ENCODE measurements at regions not wholly inside any gene's neighbourhood (a gene's known extent, or its start where the extent isn't known, plus 50 kb on each side); places are given as distances from the start of the nearest gene placed in this dataset.
A peak's percentile ranks its signal among the peaks of the same experiment; 100 is the strongest.

- Histone ChIP-seq H3K27ac (peak overlapping the region in 3 of 4 donors; percentile 62 to 71 (median 65)), H3K27me3 (peaks cover 0 to 37% of the 10 kb centered on the region in 2 donors), H3K4me1 (peaks cover 0 to 55% (median 11%) of the 10 kb centered on the region in 4 donors), H3K9me3 (peaks cover 0 to 11% (median 0%) of the 10 kb centered on the region in 4 donors), H3K4me3 (no peak overlapping the region), H3K36me3 (no peaks in the 10 kb centered on the region)
- no peak for DNase-seq (ENCODE audit: low spot score in 2 of 2)
- no peak for TF ChIP-seq POLR2A (IDR thresholded peaks at IDR 0.05)
- 79 to 86% methylated on average over 18 of the region's 18 CpGs for WGBS, 2 donors
Observed at GRCh38 chr12:132432126-132432705, 57.7 kb upstream of the FBRSL1 start.

GRCh38 chr12:132430838-132431774 lies 58.8 kb upstream of the FBRSL1 start:
- DNase-seq (ENCODE audit: low spot score in 2 of 2): no peak
- Histone ChIP-seq H3K27me3 (peaks cover 0 to 26% of the 10 kb centered on the region in 2 donors), H3K4me3 (no peak overlapping the region), H3K4me1 (peaks cover 0 to 55% (median 11%) of the 10 kb centered on the region in 4 donors), H3K27ac (peak overlapping the region in 3 of 4 donors; percentile 6 to 65 (median 19)), H3K9me3 (peaks cover 0 to 5% (median 0%) of the 10 kb centered on the region in 4 donors), H3K36me3 (no peaks in the 10 kb centered on the region)
- 44 to 57% methylated on average over 35 to 39 of the region's 39 CpGs for WGBS, 2 donors
- no peak for TF ChIP-seq EP300 (IDR thresholded peaks at IDR 0.05)
- no peak for TF ChIP-seq POLR2A (IDR thresholded peaks at IDR 0.05)
- no peak for TF ChIP-seq CTCF (IDR thresholded peaks at IDR 0.05)

GRCh38 chr12:132429946-132430643 lies 59.9 kb upstream of the FBRSL1 start:
- Histone ChIP-seq H3K36me3 (no peaks in the 10 kb centered on the region), H3K4me1 (peaks cover 0 to 55% (median 11%) of the 10 kb centered on the region in 4 donors), H3K27ac (no peak overlapping the region), H3K27me3 (peaks cover 0 to 24% of the 10 kb centered on the region in 2 donors), H3K9me3 (peaks cover 0 to under 1% (median 0%) of the 10 kb centered on the region in 4 donors), H3K4me3 (no peak overlapping the region)
- 16 to 25% methylated on average over 13 to 24 of the region's 25 CpGs for WGBS, 2 donors
- no peak for DNase-seq (ENCODE audit: low spot score in 2 of 2)
- TF ChIP-seq EP300 (IDR thresholded peaks at IDR 0.05) (no peak), CTCF (IDR thresholded peaks at IDR 0.05) (no peak), POLR2A (IDR thresholded peaks at IDR 0.05) (no peak)

- 15% methylated on average over 6 of the region's 10 CpGs; no CpG with 5 or more reads in 1 of the 2 donors for WGBS, 2 donors
- Histone ChIP-seq H3K27me3 (peaks cover 0 to 29% of the 10 kb centered on the region in 2 donors), H3K4me1 (peaks cover 0 to 55% (median 11%) of the 10 kb centered on the region in 4 donors), H3K27ac (no peak overlapping the region), H3K4me3 (no peak overlapping the region), H3K36me3 (no peaks in the 10 kb centered on the region), H3K9me3 (peaks cover 0 to 5% (median 0%) of the 10 kb centered on the region in 4 donors)
- TF ChIP-seq POLR2A (IDR thresholded peaks at IDR 0.05): no peak
- TF ChIP-seq CTCF (IDR thresholded peaks at IDR 0.05): no peak
- TF ChIP-seq EP300 (IDR thresholded peaks at IDR 0.05): no peak
- DNase-seq (ENCODE audit: low spot score in 2 of 2): no peak
Observed at GRCh38 chr12:132429602-132429945, 60.4 kb upstream of the FBRSL1 start.

GRCh38 chr12:132428936-132429601 lies 60.9 kb upstream of the FBRSL1 start:
- TF ChIP-seq CTCF (IDR thresholded peaks at IDR 0.05) (no peak), POLR2A (IDR thresholded peaks at IDR 0.05) (no peak), EP300 (IDR thresholded peaks at IDR 0.05) (no peak)

More at GRCh38 chr12:132428936-132429601, 60.9 kb upstream of the FBRSL1 start:
- H3K4me3 ChIP-seq: no peak overlapping the region
- 37% methylated on average over 19 to 23 of the region's 23 CpGs for WGBS, 2 donors
- DNase-seq (ENCODE audit: low spot score in 2 of 2): no peak
- no peaks in the 10 kb centered on the region for H3K36me3 ChIP-seq
- H3K9me3 ChIP-seq: peaks cover 0 to 5% (median 0%) of the 10 kb centered on the region in 4 donors
- H3K4me1 ChIP-seq: peaks cover 0 to 55% (median 11%) of the 10 kb centered on the region in 4 donors
- H3K27ac ChIP-seq: no peak overlapping the region
- peaks cover 0 to 34% of the 10 kb centered on the region in 2 donors for H3K27me3 ChIP-seq
